ENCODE measurements at regions not wholly inside any gene's neighbourhood (a gene's known extent, or its start where the extent isn't known, plus 50 kb on each side); places are given as distances from the start of the nearest gene placed in this dataset.

DNA sequence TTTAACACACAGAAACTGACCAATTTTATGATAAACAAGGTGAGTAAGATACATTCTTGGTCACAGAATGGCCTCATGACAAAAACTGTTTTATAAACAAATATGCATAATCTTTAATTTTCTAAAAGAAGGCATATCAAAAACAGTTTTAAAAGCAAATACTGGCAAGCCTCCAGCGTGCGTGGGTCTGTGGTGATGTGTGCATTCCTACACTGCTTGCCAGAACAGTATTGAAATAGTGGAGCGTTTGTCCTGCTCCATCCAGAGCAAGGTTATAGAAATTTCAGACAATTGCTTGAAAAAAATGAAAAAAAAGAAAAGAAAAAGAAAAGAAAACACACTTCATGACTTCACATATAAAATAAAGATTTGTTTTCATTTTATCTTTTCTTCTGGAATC is 140.9 kb downstream of the MZT1 start:
- no peak overlapping the region for H3K27ac Mint-ChIP-seq
- H3K9ac ChIP-seq (ENCODE audit: insufficient read depth, low read length, poor library complexity, severe bottlenecking) = no peak overlapping the region
- H3K9me3 ChIP-seq (replicated peaks in 1 of 2; ENCODE audit: control insufficient read depth in 1 of 2, insufficient read depth in 1 of 2, low read length in 2 of 2) = no peaks in the 10 kb centered on the region
- H4K20me1 ChIP-seq (ENCODE audit: insufficient read depth, low read length) = no peaks in the 10 kb centered on the region
- H3K4me1 ChIP-seq (ENCODE audit: control insufficient read depth in 1 of 2, insufficient read depth in 2 of 2, low read length in 2 of 2) = no peaks in the 10 kb centered on the region
- peaks cover 0 to 1% (median 0%) of the 10 kb centered on the region in 3 donors for H3K27me3 Mint-ChIP-seq (ENCODE audit: low read depth in 3 of 3)
- no peaks in the 10 kb centered on the region for H3K36me3 Mint-ChIP-seq
- intact Hi-C loops (cut with micrococcal nuclease) = no loop called here
- no peaks in the 10 kb centered on the region for H3K27me3 ChIP-seq (ENCODE audit: control insufficient read depth in 2 of 2, insufficient read depth in 2 of 2, low read length in 2 of 2)
- H3K4me1 Mint-ChIP-seq = no peaks in the 10 kb centered on the region
- no peak overlapping the region for H3K4me3 Mint-ChIP-seq
- no CpG with 5 or more reads among the region's 3 CpGs for WGBS (ENCODE audit: insufficient coverage)
- peaks cover 0 to 5% (median 2%) of the 10 kb centered on the region in 7 donors for H3K9me3 Mint-ChIP-seq
- H2AFZ ChIP-seq (ENCODE audit: insufficient read depth, low read depth, low read length, poor library complexity, severe bottlenecking) = no peak overlapping the region
- no peaks in the 10 kb centered on the region for H3K79me2 ChIP-seq (ENCODE audit: insufficient read depth, low read length)
- no peak overlapping the region for H3K4me2 ChIP-seq (replicated peaks; ENCODE audit: extremely low read depth, low read length, poor library complexity, severe bottlenecking)
- H3K36me3 ChIP-seq (replicated peaks in 1 of 2; ENCODE audit: control insufficient read depth in 1 of 2, insufficient read depth in 2 of 2, low read length in 2 of 2) = no peaks in the 10 kb centered on the region
- no peak overlapping the region for H3K27ac ChIP-seq (ENCODE audit: low read depth in 1 of 2, low read length in 2 of 2)
- TF ChIP-seq, protein P1, sequence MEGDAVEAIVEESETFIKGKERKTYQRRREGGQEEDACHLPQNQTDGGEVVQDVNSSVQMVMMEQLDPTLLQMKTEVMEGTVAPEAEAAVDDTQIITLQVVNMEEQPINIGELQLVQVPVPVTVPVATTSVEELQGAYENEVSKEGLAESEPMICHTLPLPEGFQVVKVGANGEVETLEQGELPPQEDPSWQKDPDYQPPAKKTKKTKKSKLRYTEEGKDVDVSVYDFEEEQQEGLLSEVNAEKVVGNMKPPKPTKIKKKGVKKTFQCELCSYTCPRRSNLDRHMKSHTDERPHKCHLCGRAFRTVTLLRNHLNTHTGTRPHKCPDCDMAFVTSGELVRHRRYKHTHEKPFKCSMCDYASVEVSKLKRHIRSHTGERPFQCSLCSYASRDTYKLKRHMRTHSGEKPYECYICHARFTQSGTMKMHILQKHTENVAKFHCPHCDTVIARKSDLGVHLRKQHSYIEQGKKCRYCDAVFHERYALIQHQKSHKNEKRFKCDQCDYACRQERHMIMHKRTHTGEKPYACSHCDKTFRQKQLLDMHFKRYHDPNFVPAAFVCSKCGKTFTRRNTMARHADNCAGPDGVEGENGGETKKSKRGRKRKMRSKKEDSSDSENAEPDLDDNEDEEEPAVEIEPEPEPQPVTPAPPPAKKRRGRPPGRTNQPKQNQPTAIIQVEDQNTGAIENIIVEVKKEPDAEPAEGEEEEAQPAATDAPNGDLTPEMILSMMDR (IDR thresholded peaks at IDR 0.05) = no peak
- H3K4me3 ChIP-seq (replicated peaks in 1 of 3; ENCODE audit: low read depth in 2 of 3, low read length in 3 of 3) = no peak overlapping the region
- DNase-seq = no peak

DNA sequence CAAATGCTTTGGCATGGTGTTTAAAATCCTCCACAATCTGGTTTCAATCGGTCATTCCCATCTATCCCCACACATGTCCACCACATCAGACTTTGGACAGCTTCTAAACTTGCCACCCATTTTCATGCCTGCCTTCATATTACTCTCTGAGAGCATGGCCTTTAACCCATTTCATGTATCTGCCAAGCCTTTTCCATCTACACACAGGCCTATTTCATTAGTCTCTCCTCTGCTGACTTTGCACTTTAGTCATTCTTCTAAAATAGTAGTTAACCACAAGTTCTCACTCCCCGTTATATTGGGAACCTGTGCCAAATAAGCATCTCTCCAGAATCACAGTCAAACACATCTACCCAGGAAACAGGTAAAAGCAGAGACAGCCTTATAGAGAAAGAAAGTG is 142.2 kb downstream of the MZT1 start:
- 90% methylated on average over 1 of the region's 2 CpGs for WGBS (ENCODE audit: insufficient coverage)
- H3K27me3 Mint-ChIP-seq (ENCODE audit: low read depth in 3 of 3) = peaks cover 0 to 1% (median 0%) of the 10 kb centered on the region in 3 donors
- Histone ChIP-seq H3K79me2 (ENCODE audit: insufficient read depth, low read length) (no peaks in the 10 kb centered on the region), H3K36me3 (replicated peaks in 1 of 2; ENCODE audit: control insufficient read depth in 1 of 2, insufficient read depth in 2 of 2, low read length in 2 of 2) (no peaks in the 10 kb centered on the region), H3K4me1 (ENCODE audit: control insufficient read depth in 1 of 2, insufficient read depth in 2 of 2, low read length in 2 of 2) (no peaks in the 10 kb centered on the region), H3K27ac (ENCODE audit: low read depth in 1 of 2, low read length in 2 of 2) (no peak overlapping the region), H3K9me3 (replicated peaks in 1 of 2; ENCODE audit: control insufficient read depth in 1 of 2, insufficient read depth in 1 of 2, low read length in 2 of 2) (no peaks in the 10 kb centered on the region), H3K4me2 (replicated peaks; ENCODE audit: extremely low read depth, low read length, poor library complexity, severe bottlenecking) (no peak overlapping the region), H2AFZ (ENCODE audit: insufficient read depth, low read depth, low read length, poor library complexity, severe bottlenecking) (no peak overlapping the region), H3K9ac (ENCODE audit: insufficient read depth, low read length, poor library complexity, severe bottlenecking) (no peak overlapping the region), H3K27me3 (ENCODE audit: control insufficient read depth in 2 of 2, insufficient read depth in 2 of 2, low read length in 2 of 2) (no peaks in the 10 kb centered on the region), H4K20me1 (ENCODE audit: insufficient read depth, low read length) (no peaks in the 10 kb centered on the region), H3K4me3 (replicated peaks in 1 of 3; ENCODE audit: low read depth in 2 of 3, low read length in 3 of 3) (no peak overlapping the region)
- TF ChIP-seq, protein P1 (IDR thresholded peaks at IDR 0.05) = no peak
- H3K4me1 Mint-ChIP-seq = no peaks in the 10 kb centered on the region
- intact Hi-C loops (cut with micrococcal nuclease) = no loop called here
- DNase-seq = no peak
- no peak overlapping the region for H3K27ac Mint-ChIP-seq
- H3K36me3 Mint-ChIP-seq = no peaks in the 10 kb centered on the region
- no peak overlapping the region for H3K4me3 Mint-ChIP-seq
- peaks cover 0 to 4% (median 0%) of the 10 kb centered on the region in 7 donors for H3K9me3 Mint-ChIP-seq

Measured in CD14-positive monocyte (primary cell).